ENCODE measurements at regions not wholly inside any gene's neighbourhood (a gene's known extent, or its start where the extent isn't known, plus 50 kb on each side); places are given as distances from the start of the nearest gene placed in this dataset.

DNA sequence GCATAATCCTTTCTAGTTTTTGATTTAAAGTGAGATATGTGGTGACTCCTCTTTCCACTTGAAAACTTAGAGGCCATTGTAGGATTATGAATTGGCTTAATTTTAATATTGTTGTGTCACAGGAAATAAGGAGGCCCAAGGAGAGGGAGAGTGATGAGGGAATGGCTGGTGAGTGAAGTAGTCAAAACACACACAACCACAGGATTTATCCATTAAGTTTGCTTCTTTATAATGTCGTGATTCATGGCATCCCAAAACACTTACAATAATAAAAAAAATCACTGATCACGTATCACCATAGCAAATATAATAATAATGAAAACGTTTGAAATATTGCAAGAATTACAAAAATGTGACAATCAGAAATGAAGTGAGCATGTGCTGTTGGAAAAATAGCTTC, 1215.5 kb upstream of the LRRTM3 start:
- no TSS peak for BruUV-seq (replicated peaks)
- intact Hi-C loops (cut with micrococcal nuclease; ENCODE audit: unreplicated experiment), result no loop called here
- CTCF ChIA-PET (ENCODE audit: low intra/inter-chr PET ratio, low total read pairs), result no interaction called here
- TF ChIP-seq CENPX (CRISPR knock-in tag; IDR thresholded peaks at IDR 0.05) (no peak), ZFP62 (CRISPR knock-in tag; IDR thresholded peaks at IDR 0.05) (no peak), FIP1L1 (IDR thresholded peaks at IDR 0.05; ENCODE audit: borderline replicate concordance, insufficient read depth, low read depth, low read length) (no peak), LCORL (IDR thresholded peaks at IDR 0.05) (no peak), LCORL (CRISPR knock-in tag; IDR thresholded peaks at IDR 0.05) (no peak), MTF2 (CRISPR knock-in tag; IDR thresholded peaks at IDR 0.05; ENCODE audit: borderline replicate concordance) (no peak), SRSF4 (IDR thresholded peaks at IDR 0.05; ENCODE audit: low read depth, low read length, poor library complexity, severe bottlenecking) (no peak), ZNF207 (IDR thresholded peaks at IDR 0.05; ENCODE audit: borderline replicate concordance) (no peak), ZNF879 (CRISPR knock-in tag; IDR thresholded peaks at IDR 0.05) (no peak), MBD4 (IDR thresholded peaks at IDR 0.05; ENCODE audit: borderline replicate concordance, low read length) (no peak), RFXANK (CRISPR knock-in tag; IDR thresholded peaks at IDR 0.05) (no peak)
- TF ChIP-seq, protein P1, sequence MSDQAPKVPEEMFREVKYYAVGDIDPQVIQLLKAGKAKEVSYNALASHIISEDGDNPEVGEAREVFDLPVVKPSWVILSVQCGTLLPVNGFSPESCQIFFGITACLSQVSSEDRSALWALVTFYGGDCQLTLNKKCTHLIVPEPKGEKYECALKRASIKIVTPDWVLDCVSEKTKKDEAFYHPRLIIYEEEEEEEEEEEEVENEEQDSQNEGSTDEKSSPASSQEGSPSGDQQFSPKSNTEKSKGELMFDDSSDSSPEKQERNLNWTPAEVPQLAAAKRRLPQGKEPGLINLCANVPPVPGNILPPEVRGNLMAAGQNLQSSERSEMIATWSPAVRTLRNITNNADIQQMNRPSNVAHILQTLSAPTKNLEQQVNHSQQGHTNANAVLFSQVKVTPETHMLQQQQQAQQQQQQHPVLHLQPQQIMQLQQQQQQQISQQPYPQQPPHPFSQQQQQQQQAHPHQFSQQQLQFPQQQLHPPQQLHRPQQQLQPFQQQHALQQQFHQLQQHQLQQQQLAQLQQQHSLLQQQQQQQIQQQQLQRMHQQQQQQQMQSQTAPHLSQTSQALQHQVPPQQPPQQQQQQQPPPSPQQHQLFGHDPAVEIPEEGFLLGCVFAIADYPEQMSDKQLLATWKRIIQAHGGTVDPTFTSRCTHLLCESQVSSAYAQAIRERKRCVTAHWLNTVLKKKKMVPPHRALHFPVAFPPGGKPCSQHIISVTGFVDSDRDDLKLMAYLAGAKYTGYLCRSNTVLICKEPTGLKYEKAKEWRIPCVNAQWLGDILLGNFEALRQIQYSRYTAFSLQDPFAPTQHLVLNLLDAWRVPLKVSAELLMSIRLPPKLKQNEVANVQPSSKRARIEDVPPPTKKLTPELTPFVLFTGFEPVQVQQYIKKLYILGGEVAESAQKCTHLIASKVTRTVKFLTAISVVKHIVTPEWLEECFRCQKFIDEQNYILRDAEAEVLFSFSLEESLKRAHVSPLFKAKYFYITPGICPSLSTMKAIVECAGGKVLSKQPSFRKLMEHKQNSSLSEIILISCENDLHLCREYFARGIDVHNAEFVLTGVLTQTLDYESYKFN (CRISPR knock-in tag; conservative IDR thresholded peaks at IDR 0.05), result no peak
- TF ChIP-seq, protein P2, sequence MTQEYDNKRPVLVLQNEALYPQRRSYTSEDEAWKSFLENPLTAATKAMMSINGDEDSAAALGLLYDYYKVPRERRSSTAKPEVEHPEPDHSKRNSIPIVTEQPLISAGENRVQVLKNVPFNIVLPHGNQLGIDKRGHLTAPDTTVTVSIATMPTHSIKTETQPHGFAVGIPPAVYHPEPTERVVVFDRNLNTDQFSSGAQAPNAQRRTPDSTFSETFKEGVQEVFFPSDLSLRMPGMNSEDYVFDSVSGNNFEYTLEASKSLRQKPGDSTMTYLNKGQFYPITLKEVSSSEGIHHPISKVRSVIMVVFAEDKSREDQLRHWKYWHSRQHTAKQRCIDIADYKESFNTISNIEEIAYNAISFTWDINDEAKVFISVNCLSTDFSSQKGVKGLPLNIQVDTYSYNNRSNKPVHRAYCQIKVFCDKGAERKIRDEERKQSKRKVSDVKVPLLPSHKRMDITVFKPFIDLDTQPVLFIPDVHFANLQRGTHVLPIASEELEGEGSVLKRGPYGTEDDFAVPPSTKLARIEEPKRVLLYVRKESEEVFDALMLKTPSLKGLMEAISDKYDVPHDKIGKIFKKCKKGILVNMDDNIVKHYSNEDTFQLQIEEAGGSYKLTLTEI (CRISPR knock-in tag; conservative IDR thresholded peaks at IDR 0.05), result no peak
- TF ChIP-seq, protein P3, sequence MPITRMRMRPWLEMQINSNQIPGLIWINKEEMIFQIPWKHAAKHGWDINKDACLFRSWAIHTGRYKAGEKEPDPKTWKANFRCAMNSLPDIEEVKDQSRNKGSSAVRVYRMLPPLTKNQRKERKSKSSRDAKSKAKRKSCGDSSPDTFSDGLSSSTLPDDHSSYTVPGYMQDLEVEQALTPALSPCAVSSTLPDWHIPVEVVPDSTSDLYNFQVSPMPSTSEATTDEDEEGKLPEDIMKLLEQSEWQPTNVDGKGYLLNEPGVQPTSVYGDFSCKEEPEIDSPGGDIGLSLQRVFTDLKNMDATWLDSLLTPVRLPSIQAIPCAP (CRISPR knock-in tag; IDR thresholded peaks at IDR 0.05; ENCODE audit: low read depth), result no peak
- TF ChIP-seq, protein P4, sequence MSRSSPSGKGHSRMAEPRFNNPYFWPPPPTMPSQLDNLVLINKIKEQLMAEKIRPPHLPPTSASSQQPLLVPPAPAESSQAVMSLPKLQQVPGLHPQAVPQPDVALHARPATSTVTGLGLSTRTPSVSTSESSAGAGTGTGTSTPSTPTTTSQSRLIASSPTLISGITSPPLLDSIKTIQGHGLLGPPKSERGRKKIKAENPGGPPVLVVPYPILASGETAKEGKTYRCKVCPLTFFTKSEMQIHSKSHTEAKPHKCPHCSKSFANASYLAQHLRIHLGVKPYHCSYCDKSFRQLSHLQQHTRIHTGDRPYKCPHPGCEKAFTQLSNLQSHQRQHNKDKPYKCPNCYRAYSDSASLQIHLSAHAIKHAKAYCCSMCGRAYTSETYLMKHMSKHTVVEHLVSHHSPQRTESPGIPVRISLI (CRISPR knock-in tag; IDR thresholded peaks at IDR 0.05; ENCODE audit: borderline replicate concordance), result no peak
- TF ChIP-seq, protein P5, sequence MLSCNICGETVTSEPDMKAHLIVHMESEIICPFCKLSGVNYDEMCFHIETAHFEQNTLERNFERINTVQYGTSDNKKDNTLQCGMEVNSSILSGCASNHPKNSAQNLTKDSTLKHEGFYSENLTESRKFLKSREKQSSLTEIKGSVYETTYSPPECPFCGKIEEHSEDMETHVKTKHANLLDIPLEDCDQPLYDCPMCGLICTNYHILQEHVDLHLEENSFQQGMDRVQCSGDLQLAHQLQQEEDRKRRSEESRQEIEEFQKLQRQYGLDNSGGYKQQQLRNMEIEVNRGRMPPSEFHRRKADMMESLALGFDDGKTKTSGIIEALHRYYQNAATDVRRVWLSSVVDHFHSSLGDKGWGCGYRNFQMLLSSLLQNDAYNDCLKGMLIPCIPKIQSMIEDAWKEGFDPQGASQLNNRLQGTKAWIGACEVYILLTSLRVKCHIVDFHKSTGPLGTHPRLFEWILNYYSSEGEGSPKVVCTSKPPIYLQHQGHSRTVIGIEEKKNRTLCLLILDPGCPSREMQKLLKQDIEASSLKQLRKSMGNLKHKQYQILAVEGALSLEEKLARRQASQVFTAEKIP (CRISPR knock-in tag; IDR thresholded peaks at IDR 0.05; ENCODE audit: borderline replicate concordance), result no peak

More for the DNA sequence above, 1215.5 kb upstream of the LRRTM3 start:
- Histone ChIP-seq H3K27me3 (ENCODE audit: control insufficient read depth in 1 of 2, insufficient read depth in 2 of 2, low read length in 2 of 2) (no peaks in the 10 kb centered on the region), H3K79me2 (ENCODE audit: insufficient read depth, low read length) (no peaks in the 10 kb centered on the region), H3K27ac (ENCODE audit: extremely low read length, insufficient read depth, low read length) (no peak overlapping the region), H3K4me2 (ENCODE audit: low read depth, low read length) (no peak overlapping the region), H4K20me1 (ENCODE audit: insufficient read depth, low read length) (no peaks in the 10 kb centered on the region), H3K36me3 (replicated peaks in 1 of 2; ENCODE audit: control insufficient read depth in 1 of 2, insufficient read depth in 2 of 2, low read length in 2 of 2) (no peaks in the 10 kb centered on the region), H3K9me3 (ENCODE audit: low read length) (no peaks in the 10 kb centered on the region), H3K4me1 (ENCODE audit: insufficient read depth, low read length) (no peaks in the 10 kb centered on the region), H3K4me3 (replicated peaks in 1 of 3; ENCODE audit: insufficient read depth in 1 of 3, low read depth in 2 of 3, low read length in 3 of 3) (no peak overlapping the region), H3K9ac (ENCODE audit: insufficient read depth, low read depth, low read length) (no peak overlapping the region), H2AFZ (ENCODE audit: low read length) (no peak overlapping the region)
- 37% methylated on average over 3 of the region's 3 CpGs for WGBS (ENCODE audit: low lambda C conversion rate)
- DNase-seq (ENCODE audit: low spot score) (no peak), FAIRE-seq (no peak), ATAC-seq (no peak)
- POLR2A ChIA-PET, result no interaction called here
- in situ Hi-C loops (cut with HindIII; ENCODE audit: extremely low pct_ligation_motif_present, low pct_unique_long_range_greater_than_20kb), result no loop called here

Data from HepG2 (cell line).